KMS-11 (cell line): ENCODE measurements at regions not wholly inside any gene's neighbourhood (a gene's known extent, or its start where the extent isn't known, plus 50 kb on each side); places are given as distances from the start of the nearest gene placed in this dataset.

Experiments
- H2AFZ ChIP-seq: fragments of 200-600 bp; sonication (generic); 2 replicates; pipeline ENCODE4 v1.6.1; 2016; ENCODE audit warnings: antibody characterized with exemption, mixed run types, low read depth
- H3K27ac ChIP-seq: fragments of 200-600 bp; sonication (generic); 2 replicates; pipeline ENCODE4 v1.6.1; 2016; ENCODE audit warnings: mild to moderate bottlenecking, mixed run types
- H3K27me3 ChIP-seq: fragments of 200-600 bp; sonication (generic); 2 replicates; pipeline ENCODE4 v1.6.1; 2017; ENCODE audit warnings: mild to moderate bottlenecking, low read depth, mixed run types, moderate library complexity; ENCODE audit not compliant: insufficient read depth
- H3K36me3 ChIP-seq: fragments of 200-600 bp; sonication (generic); 2 replicates; pipeline ENCODE4 v1.6.1; 2017; ENCODE audit warnings: mild to moderate bottlenecking, mixed run types; ENCODE audit not compliant: insufficient read depth
- H3K4me1 ChIP-seq: fragments of 200-600 bp; sonication (generic); 2 replicates; pipeline ENCODE4 v1.6.1; 2016; ENCODE audit warnings: mild to moderate bottlenecking, low read depth, mixed run types; ENCODE audit not compliant: poor library complexity, severe bottlenecking
- H3K4me2 ChIP-seq: fragments of 200-600 bp; sonication (generic); 2 replicates; pipeline ENCODE4 v1.7.0; 2016; ENCODE audit warnings: mild to moderate bottlenecking, mixed run types
- H3K4me3 ChIP-seq: fragments of 200-600 bp; sonication (generic); IDR thresholded peaks from 2 replicates; pipeline ENCODE4 v1.6.1; 2017; ENCODE audit warnings: low read depth, low read length, mixed read lengths; ENCODE audit not compliant: insufficient read depth
- H3K79me2 ChIP-seq: fragments of 200-600 bp; sonication (generic); 2 replicates; pipeline ENCODE4 v1.6.1; 2016; ENCODE audit warnings: low read depth, mixed run types; ENCODE audit not compliant: insufficient read depth
- H3K9ac ChIP-seq: fragments of 200-600 bp; sonication (generic); 2 replicates; pipeline ENCODE4 v1.6.1; 2016; ENCODE audit warnings: mild to moderate bottlenecking, mixed run types
- H4K20me1 ChIP-seq: fragments of 200-600 bp; sonication (generic); 2 replicates; pipeline ENCODE4 v1.6.1; 2016; ENCODE audit warnings: mild to moderate bottlenecking, mixed run types; ENCODE audit not compliant: insufficient read depth
- CTCF ChIP-seq: fragments of 200-600 bp; sonication (generic); conservative IDR thresholded peaks from 2 replicates; pipeline ENCODE4 v1.6.1; 2017; ENCODE audit warnings: low read depth, mild to moderate bottlenecking, antibody characterized with exemption, low read length, moderate library complexity, mixed read lengths

GRCh38 chr7:155962191-155962967 is 150.1 kb upstream of the SHH start:
- H3K27ac ChIP-seq, result no peak overlapping the region
- H3K9ac ChIP-seq, result no peak overlapping the region
- H2AFZ ChIP-seq, result no peak overlapping the region
- no peak for TF ChIP-seq CTCF
- H3K79me2 ChIP-seq, result no peaks in the 10 kb centered on the region
- no peaks in the 10 kb centered on the region for H3K4me1 ChIP-seq
- no peaks in the 10 kb centered on the region for H4K20me1 ChIP-seq
- H3K36me3 ChIP-seq, result no peaks in the 10 kb centered on the region
- no peaks in the 10 kb centered on the region for H3K27me3 ChIP-seq
- no peak overlapping the region for H3K4me3 ChIP-seq
- no peak overlapping the region for H3K4me2 ChIP-seq

- no peaks in the 10 kb centered on the region for H4K20me1 ChIP-seq
- no peaks in the 10 kb centered on the region for H3K27me3 ChIP-seq
- no peak for TF ChIP-seq CTCF
- H3K36me3 ChIP-seq, result no peaks in the 10 kb centered on the region
- no peaks in the 10 kb centered on the region for H3K4me1 ChIP-seq
- no peak overlapping the region for H3K27ac ChIP-seq
- H3K4me2 ChIP-seq, result no peak overlapping the region
- H3K79me2 ChIP-seq, result no peaks in the 10 kb centered on the region
- no peak overlapping the region for H2AFZ ChIP-seq
- H3K9ac ChIP-seq, result no peak overlapping the region
- H3K4me3 ChIP-seq, result no peak overlapping the region
These were observed 149.3 kb upstream of the SHH start for GRCh38 chr7:155961241-155962190.

- Histone ChIP-seq H3K4me2 (no peak overlapping the region), H3K27me3 (no peaks in the 10 kb centered on the region), H3K4me1 (no peaks in the 10 kb centered on the region), H3K4me3 (no peak overlapping the region), H3K27ac (no peak overlapping the region), H3K9ac (no peak overlapping the region), H3K36me3 (no peaks in the 10 kb centered on the region), H2AFZ (no peak overlapping the region), H4K20me1 (no peaks in the 10 kb centered on the region), H3K79me2 (no peaks in the 10 kb centered on the region)
- no peak for TF ChIP-seq CTCF
These were observed 147.6 kb upstream of the SHH start for GRCh38 chr7:155959894-155960293.

GRCh38 chr7:155956977-155957376 is 144.7 kb upstream of the SHH start:
- Histone ChIP-seq H3K79me2 (no peaks in the 10 kb centered on the region), H3K27ac (no peak overlapping the region), H4K20me1 (no peaks in the 10 kb centered on the region), H3K4me3 (no peak overlapping the region), H3K36me3 (no peaks in the 10 kb centered on the region), H3K4me2 (no peak overlapping the region), H3K4me1 (no peaks in the 10 kb centered on the region), H2AFZ (no peak overlapping the region), H3K27me3 (no peaks in the 10 kb centered on the region), H3K9ac (no peak overlapping the region)
- no peak for TF ChIP-seq CTCF
